WTC11 (cell line): ENCODE measurements at regions not wholly inside any gene's neighbourhood (a gene's known extent, or its start where the extent isn't known, plus 50 kb on each side); places are given as distances from the start of the nearest gene placed in this dataset.

Experiments
- ATAC-seq: fragments of 200-7000 bp; cut with Tn5 transposase; 2 replicates; pipeline ENCODE4 v1.10.0; 2021; ENCODE audit warnings: mild to moderate bottlenecking, moderate library complexity
- CTCF ChIA-PET: fragments of 300-600 bp; sonication (Branson Sonifier 250); formaldehyde crosslinking; loops from one replicate; lab custom pipeline; 2021; ENCODE audit warnings: antibody characterized with exemption; lab: Charles Lee
- POLR2A ChIA-PET: fragments of 350-600 bp; sonication (Branson Sonifier 250); formaldehyde crosslinking; loops from one replicate; lab custom pipeline; 2021; ENCODE audit warnings: antibody characterized with exemption; lab: Charles Lee
- DNase-seq: peaks from one replicate; pipeline ENCODE4 v3.0.0; 2021; ENCODE audit warnings: low spot score
- H3K27ac Mint-ChIP-seq: 2 replicates; pipeline ENCODE4 v1.8.0; 2021; ENCODE audit warnings: mixed read lengths
- H3K27me3 Mint-ChIP-seq: 2 replicates; pipeline ENCODE4 v1.8.0; 2021; ENCODE audit warnings: low read depth, mild to moderate bottlenecking, moderate library complexity, mixed read lengths
- H3K36me3 Mint-ChIP-seq: 2 replicates; pipeline ENCODE4 v1.8.0; 2021; ENCODE audit warnings: mixed read lengths
- H3K4me1 Mint-ChIP-seq: 2 replicates; pipeline ENCODE4 v1.8.0; 2022; ENCODE audit warnings: mixed read lengths
- H3K4me3 Mint-ChIP-seq: 2 replicates; pipeline ENCODE4 v1.8.0; 2021; ENCODE audit warnings: mild to moderate bottlenecking, moderate library complexity, mixed read lengths
- H3K9me3 Mint-ChIP-seq: 2 replicates; pipeline ENCODE4 v1.8.0; 2021; ENCODE audit warnings: mixed read lengths
- AR ChIP-seq: fragments of 250-450 bp; sonication (Bioruptor Pico); IDR thresholded peaks from 2 replicates; pipeline ENCODE4 v1.9.0; 2021; ENCODE audit warnings: mild to moderate bottlenecking
- CREM ChIP-seq: sonication (generic); formaldehyde crosslinking; IDR thresholded peaks from 2 replicates; pipeline ENCODE4 v1.8.1; 2022; ENCODE audit warnings: mild to moderate bottlenecking, missing genetic modification reagents, moderate library complexity
- E2F1 ChIP-seq: sonication (generic); formaldehyde crosslinking; IDR thresholded peaks from 2 replicates; pipeline ENCODE4 v1.8.0; 2022; ENCODE audit warnings: mild to moderate bottlenecking, missing genetic modification reagents
- FOXK1 ChIP-seq: sonication (generic); formaldehyde crosslinking; IDR thresholded peaks from 2 replicates; pipeline ENCODE4 v1.8.0; 2022; ENCODE audit warnings: mild to moderate bottlenecking, moderate library complexity, missing genetic modification reagents
- GTF2I ChIP-seq: fragments of 250-450 bp; sonication (Bioruptor Pico); conservative IDR thresholded peaks from 2 replicates; pipeline ENCODE4 v1.4.0; 2021; ENCODE audit warnings: mild to moderate bottlenecking
- HMGA2 ChIP-seq: fragments of 250-450 bp; sonication (Bioruptor Pico); IDR thresholded peaks from 2 replicates; pipeline ENCODE4 v1.4.0; 2021; ENCODE audit warnings: mild to moderate bottlenecking, moderate library complexity
- JUN ChIP-seq: sonication (generic); formaldehyde crosslinking; IDR thresholded peaks from 2 replicates; pipeline ENCODE4 v1.8.0; 2023; ENCODE audit warnings: mild to moderate bottlenecking, missing genetic modification reagents
- KAT7 ChIP-seq: sonication (generic); formaldehyde crosslinking; IDR thresholded peaks from 2 replicates; pipeline ENCODE4 v1.8.1; 2023; ENCODE audit warnings: missing genetic modification reagents, mild to moderate bottlenecking, borderline replicate concordance
- MAX ChIP-seq: sonication (generic); formaldehyde crosslinking; IDR thresholded peaks from 2 replicates; pipeline ENCODE4 v1.8.0; 2022; ENCODE audit warnings: mild to moderate bottlenecking, missing genetic modification reagents
- MYBL2 ChIP-seq: sonication (generic); formaldehyde crosslinking; IDR thresholded peaks from 2 replicates; pipeline ENCODE4 v1.8.1; 2023; ENCODE audit warnings: mild to moderate bottlenecking, moderate library complexity, missing genetic modification reagents
- PRDM15 ChIP-seq: sonication (generic); formaldehyde crosslinking; IDR thresholded peaks from 2 replicates; pipeline ENCODE4 v1.8.0; 2022; ENCODE audit warnings: missing genetic modification reagents
- TEAD4 ChIP-seq: sonication (generic); formaldehyde crosslinking; IDR thresholded peaks from 2 replicates; pipeline ENCODE4 v1.8.0; 2022; ENCODE audit warnings: mild to moderate bottlenecking, missing genetic modification reagents
- USF1 ChIP-seq: sonication (generic); formaldehyde crosslinking; IDR thresholded peaks from 2 replicates; pipeline ENCODE4 v1.8.0; 2022; ENCODE audit warnings: mild to moderate bottlenecking, missing genetic modification reagents
- ZNF425 ChIP-seq: fragments of 250-450 bp; sonication (Bioruptor Pico); conservative IDR thresholded peaks from 2 replicates; pipeline ENCODE4 v1.9.0; 2021; ENCODE audit warnings: mild to moderate bottlenecking

- Mint-ChIP-seq H3K4me3 (no peak overlapping the region), H3K9me3 (peaks cover 8% of the 10 kb centered on the region), H3K36me3 (peaks cover 3% of the 10 kb centered on the region), H3K4me1 (peaks cover 29% of the 10 kb centered on the region), H3K27ac (no peak overlapping the region), H3K27me3 (no peaks in the 10 kb centered on the region)
- DNase-seq (no peak), ATAC-seq (no peak; the same call in 1 of the 2 replicates)
- ChIA-PET POLR2A (no interaction called here), CTCF (no interaction called here)
- TF ChIP-seq PRDM15 (CRISPR knock-in tag) (no peak), MYBL2 (CRISPR knock-in tag) (no peak), HMGA2 (CRISPR knock-in tag) (no peak), JUN (CRISPR knock-in tag) (no peak), KAT7 (CRISPR knock-in tag) (no peak), CREM (CRISPR knock-in tag) (no peak), MAX (CRISPR knock-in tag) (no peak), TEAD4 (CRISPR knock-in tag) (no peak), GTF2I (CRISPR knock-in tag) (no peak), USF1 (CRISPR knock-in tag) (no peak), E2F1 (CRISPR knock-in tag) (no peak)
Measured at GRCh38 chr5:116371431-116371830, 203.2 kb downstream of the SEMA6A start.

GRCh38 chr5:116370886-116371285 is 203.7 kb downstream of the SEMA6A start:
- TF ChIP-seq ZNF425 (no peak), AR (no peak), TEAD4 (CRISPR knock-in tag) (no peak), FOXK1 (no peak)
- CTCF ChIA-PET = interaction anchor here (1.2 kb wide), 1 partner anchor 9 kb away, joined by 3 read pairs; no protein-coding TSS in a partner anchor
- Mint-ChIP-seq H3K27ac (no peak overlapping the region), H3K9me3 (peaks cover 8% of the 10 kb centered on the region), H3K36me3 (peaks cover 3% of the 10 kb centered on the region), H3K4me3 (no peak overlapping the region), H3K27me3 (no peaks in the 10 kb centered on the region), H3K4me1 (peaks cover 24% of the 10 kb centered on the region)
- ATAC-seq (no peak), DNase-seq (no peak)
- POLR2A ChIA-PET = interaction anchor here (0.6 kb wide), 1 partner anchor 23 kb away, joined by 3 read pairs; no protein-coding TSS in a partner anchor
